DMS 273 (cell line): ENCODE measurements at regions not wholly inside any gene's neighbourhood (a gene's known extent, or its start where the extent isn't known, plus 50 kb on each side); places are given as distances from the start of the nearest gene placed in this dataset.

Experiments used
- DNase-seq: peaks from one replicate; lab custom pipeline; 2025; ENCODE audit not compliant: unreplicated experiment; lab: John Stamatoyannopoulos, UW

- DNase-seq = no peak
Observed at GRCh38 chr6:5946701-5947100, 60.0 kb downstream of the NRN1 start.

- DNase-seq = no peak
Observed at GRCh38 chr6:5946181-5946580, 60.5 kb downstream of the NRN1 start.

GRCh38 chr6:5943591-5943990 lies 63.1 kb downstream of the NRN1 start:
- no peak for DNase-seq

GRCh38 chr6:5942591-5942990 lies 64.1 kb downstream of the NRN1 start:
- DNase-seq = no peak

GRCh38 chr6:5941188-5941587 lies 65.5 kb downstream of the NRN1 start:
- DNase-seq = no peak

GRCh38 chr6:5938934-5939333 lies 67.8 kb downstream of the NRN1 start:
- DNase-seq = no peak

GRCh38 chr6:5937936-5938706 lies 68.6 kb downstream of the NRN1 start:
- no peak for DNase-seq

- peak; percentile 64 for DNase-seq
Observed at GRCh38 chr6:5937169-5937909, 69.4 kb downstream of the NRN1 start.

GRCh38 chr6:5936631-5937030 lies 70.1 kb downstream of the NRN1 start:
- DNase-seq = no peak

- no peak for DNase-seq
Observed at GRCh38 chr6:5936140-5936539, 70.6 kb downstream of the NRN1 start.

GRCh38 chr6:5930968-5931367 lies 75.8 kb downstream of the NRN1 start:
- DNase-seq = no peak

- no peak for DNase-seq
Observed at GRCh38 chr6:5930143-5930770, 76.5 kb downstream of the NRN1 start.

- no peak for DNase-seq
Observed at GRCh38 chr6:5923840-5924239, 82.9 kb downstream of the NRN1 start.

GRCh38 chr6:5922230-5922629 lies 84.5 kb downstream of the NRN1 start:
- no peak for DNase-seq

GRCh38 chr6:5909721-5910120 lies 97.0 kb downstream of the NRN1 start:
- peak; percentile 85 for DNase-seq

- DNase-seq = no peak
Observed at GRCh38 chr6:5906842-5907241, 99.9 kb downstream of the NRN1 start.

- DNase-seq = no peak
Observed at GRCh38 chr6:5906340-5906670, 100.4 kb downstream of the NRN1 start.

GRCh38 chr6:5905431-5906339 lies 101.0 kb downstream of the NRN1 start:
- peak; percentile 16 for DNase-seq

GRCh38 chr6:5904532-5904931 lies 102.2 kb downstream of the NRN1 start:
- no peak for DNase-seq

- DNase-seq = no peak
Observed at GRCh38 chr6:5899216-5900045, 107.3 kb downstream of the NRN1 start.
